ENCODE measurements at regions not wholly inside any gene's neighbourhood (a gene's known extent, or its start where the extent isn't known, plus 50 kb on each side); places are given as distances from the start of the nearest gene placed in this dataset.

- no peak overlapping the region for H3K4me3 ChIP-seq (ENCODE audit: control insufficient read depth, low read depth, low read length)
- DNase-seq (ENCODE audit: low read depth): no peak
- no peak for TF ChIP-seq CTCF (IDR thresholded peaks at IDR 0.05; ENCODE audit: control insufficient read depth, insufficient read depth, low read depth, low read length, missing control alignments)
Observed at GRCh38 chr2:155294358-155294757, 595.9 kb downstream of the KCNJ3 start.

GRCh38 chr2:155281907-155282306 lies 583.4 kb downstream of the KCNJ3 start:
- TF ChIP-seq CTCF (IDR thresholded peaks at IDR 0.05; ENCODE audit: control insufficient read depth, insufficient read depth, low read depth, low read length, missing control alignments): no peak
- H3K4me3 ChIP-seq (ENCODE audit: control insufficient read depth, low read depth, low read length): no peak overlapping the region
- no peak for DNase-seq (ENCODE audit: low read depth)

GRCh38 chr2:155273323-155273722 lies 574.8 kb downstream of the KCNJ3 start:
- DNase-seq (ENCODE audit: low read depth): no peak
- TF ChIP-seq CTCF (IDR thresholded peaks at IDR 0.05; ENCODE audit: control insufficient read depth, insufficient read depth, low read depth, low read length, missing control alignments): no peak
- H3K4me3 ChIP-seq (ENCODE audit: control insufficient read depth, low read depth, low read length): no peak overlapping the region

GRCh38 chr2:155266583-155266982 lies 568.1 kb downstream of the KCNJ3 start:
- TF ChIP-seq CTCF (IDR thresholded peaks at IDR 0.05; ENCODE audit: control insufficient read depth, insufficient read depth, low read depth, low read length, missing control alignments): no peak
- H3K4me3 ChIP-seq (ENCODE audit: control insufficient read depth, low read depth, low read length): no peak overlapping the region
- DNase-seq (ENCODE audit: low read depth): no peak

GRCh38 chr2:155266109-155266508 lies 567.6 kb downstream of the KCNJ3 start:
- no peak overlapping the region for H3K4me3 ChIP-seq (ENCODE audit: control insufficient read depth, low read depth, low read length)
- DNase-seq (ENCODE audit: low read depth): no peak
- TF ChIP-seq CTCF (IDR thresholded peaks at IDR 0.05; ENCODE audit: control insufficient read depth, insufficient read depth, low read depth, low read length, missing control alignments): no peak

- H3K4me3 ChIP-seq (ENCODE audit: control insufficient read depth, low read depth, low read length): no peak overlapping the region
- no peak for DNase-seq (ENCODE audit: low read depth)
- TF ChIP-seq CTCF (IDR thresholded peaks at IDR 0.05; ENCODE audit: control insufficient read depth, insufficient read depth, low read depth, low read length, missing control alignments): no peak
Observed at GRCh38 chr2:155256803-155257202, 558.3 kb downstream of the KCNJ3 start.

- H3K4me3 ChIP-seq (ENCODE audit: control insufficient read depth, low read depth, low read length): no peak overlapping the region
- no peak for DNase-seq (ENCODE audit: low read depth)
- no peak for TF ChIP-seq CTCF (IDR thresholded peaks at IDR 0.05; ENCODE audit: control insufficient read depth, insufficient read depth, low read depth, low read length, missing control alignments)
Observed at GRCh38 chr2:155250800-155251199, 552.3 kb downstream of the KCNJ3 start.

Data from AG09309 (cell line).